Stomach (tissue), 8 donors: ENCODE measurements at regions not wholly inside any gene's neighbourhood (a gene's known extent, or its start where the extent isn't known, plus 50 kb on each side); places are given as distances from the start of the nearest gene placed in this dataset.

Source experiments
- DNase-seq, 2 donors: peaks; one replicate each; pipeline versions ENCODE4 v3.0.0 to v3.0.0-alpha.2; 2013 to 2019
- H3K27ac ChIP-seq, 5 donors: fragments of 200-600 bp in 4 of 5; sonication (generic) in 4 of 5; one replicate each; pipeline ENCODE4 v1.5.1; 2013 to 2019; ENCODE audit warnings: mild to moderate bottlenecking in 1 of 5, moderate library complexity in 1 of 5
- H3K27me3 ChIP-seq, 3 donors: fragments of 200-600 bp; sonication (generic); one replicate each; pipeline ENCODE4 v1.5.1; 2017 to 2019; ENCODE audit warnings: mixed run types in 1 of 3
- H3K36me3 ChIP-seq, 4 donors: fragments of 200-600 bp; sonication (generic); 1 replicate in 3 of 4; 2 replicates in 1 of 4; pipeline ENCODE4 v1.5.1; 2016 to 2019
- H3K4me1 ChIP-seq, 4 donors: fragments of 200-600 bp; sonication (generic); one replicate each; pipeline ENCODE4 v1.5.1; 2016 to 2019
- H3K4me3 ChIP-seq, 4 donors: fragments of 200-600 bp; sonication (generic) in 3 of 4; one replicate each; pipeline ENCODE4 v1.5.1; 2016 to 2019; ENCODE audit warnings: mild to moderate bottlenecking in 1 of 4
- H3K9me3 ChIP-seq, 4 donors: fragments of 200-600 bp; sonication (generic); one replicate each; pipeline ENCODE4 v1.5.1; 2016 to 2019
- CTCF ChIP-seq, 7 experiments: fragments of 450-650 bp in 4 of 7; fragments of 200-600 bp in 3 of 7; sonication (generic) in 3 of 7; IDR thresholded peaks; one replicate each; pipeline ENCODE4 v1.5.1; 2016 to 2019; ENCODE audit warnings: antibody characterized with exemption in 7 of 7, control low read depth in 2 of 7, mild to moderate bottlenecking in 1 of 7
- EP300 ChIP-seq: sonication (generic); formaldehyde crosslinking; IDR thresholded peaks from one replicate; pipeline ENCODE4 v1.6.1; 2017; ENCODE audit warnings: antibody characterized with exemption
- POLR2A ChIP-seq, 4 donors: fragments of 450-650 bp; IDR thresholded peaks; one replicate each; pipeline ENCODE4 v1.6.1; 2016; ENCODE audit warnings: antibody characterized with exemption in 4 of 4, control low read depth in 2 of 4, mild to moderate bottlenecking in 1 of 4, moderate library complexity in 1 of 4
- POLR2AphosphoS5 ChIP-seq, 3 donors: sonication (generic); formaldehyde crosslinking; IDR thresholded peaks; one replicate each; pipeline ENCODE4 v1.6.1; 2016; ENCODE audit warnings: antibody characterized with exemption in 3 of 3
- WGBS, 5 donors: extraction: QIAGEN DNeasy Blood & Tissue Kit in 3 of 5; methylation state at CpG; one replicate each; pipeline versions ENCODE4 v1.1.5 to v1.1.7; 2013 to 2018; 5-methylcytosine and 5-hydroxymethylcytosine counted together
- intact Hi-C: fragments of 100-400 bp; cut with DNase I; formaldehyde crosslinking; loops from one replicate; pipeline ENCODE4 v1.15.1; 2023; ENCODE audit warnings: low total_unique reads
- donor health status: healthy with polysubstance abuse.
- donor health status: Bipolar disorder and iron deficiency.
- donor health status: healthy.

- Histone ChIP-seq H3K27ac (no peak overlapping the region), H3K4me1 (no peaks in the 10 kb centered on the region), H3K4me3 (no peak overlapping the region), H3K36me3 (no peaks in the 10 kb centered on the region), H3K27me3 (no peaks in the 10 kb centered on the region), H3K9me3 (no peaks in the 10 kb centered on the region)
- WGBS, 5 donors = 79 to 94% (median 88%) methylated on average over 7 of the region's 7 CpGs
- intact Hi-C loops = no loop called here
- no peak for DNase-seq
- TF ChIP-seq CTCF (IDR thresholded peaks at IDR 0.05) = no peak
Measured at GRCh38 chr14:84234281-84234680, 1295.7 kb upstream of the FLRT2 start.

- Histone ChIP-seq H3K4me1 (no peaks in the 10 kb centered on the region), H3K4me3 (no peak overlapping the region), H3K36me3 (no peaks in the 10 kb centered on the region), H3K27me3 (no peaks in the 10 kb centered on the region), H3K9me3 (no peaks in the 10 kb centered on the region), H3K27ac (no peak overlapping the region)
- intact Hi-C loops = no loop called here
- WGBS, 5 donors = 72 to 82% (median 77%) methylated on average over 3 of the region's 3 CpGs
- TF ChIP-seq POLR2A (IDR thresholded peaks at IDR 0.05) (no peak), CTCF (IDR thresholded peaks at IDR 0.05) (no peak), EP300 (no peak), POLR2AphosphoS5 (IDR thresholded peaks at IDR 0.05) (no peak)
- DNase-seq = no peak
Measured at GRCh38 chr14:84236290-84236689, 1293.7 kb upstream of the FLRT2 start.

GRCh38 chr14:84237881-84238280, 1292.1 kb upstream of the FLRT2 start:
- intact Hi-C loops = no loop called here
- Histone ChIP-seq H3K27me3 (no peaks in the 10 kb centered on the region), H3K27ac (no peak overlapping the region), H3K9me3 (peaks cover 0 to 5% (median 0%) of the 10 kb centered on the region in 4 donors), H3K36me3 (no peaks in the 10 kb centered on the region), H3K4me1 (no peaks in the 10 kb centered on the region), H3K4me3 (no peak overlapping the region)
- WGBS, 5 donors = 70 to 88% (median 80%) methylated on average over 2 of the region's 2 CpGs
- no peak for DNase-seq
- no peak for TF ChIP-seq EP300
- no peak for TF ChIP-seq CTCF (IDR thresholded peaks at IDR 0.05)
- no peak for TF ChIP-seq POLR2A (IDR thresholded peaks at IDR 0.05)
- no peak for TF ChIP-seq POLR2AphosphoS5 (IDR thresholded peaks at IDR 0.05)

GRCh38 chr14:84247693-84248092, 1282.3 kb upstream of the FLRT2 start:
- no peak for DNase-seq
- WGBS, 5 donors = 94 to 98% (median 95%) methylated on average over 1 of the region's 1 CpG
- H3K4me1 ChIP-seq = peaks cover 0 to 17% (median 5%) of the 10 kb centered on the region in 4 donors
- H3K27me3 ChIP-seq = no peaks in the 10 kb centered on the region
- H3K27ac ChIP-seq = no peak overlapping the region
- peaks cover 0 to 11% (median 3%) of the 10 kb centered on the region in 4 donors for H3K9me3 ChIP-seq
- no peaks in the 10 kb centered on the region for H3K36me3 ChIP-seq
- TF ChIP-seq CTCF (IDR thresholded peaks at IDR 0.05) = no peak
- TF ChIP-seq EP300 = no peak
- no peak for TF ChIP-seq POLR2AphosphoS5 (IDR thresholded peaks at IDR 0.05)
- no peak for TF ChIP-seq POLR2A (IDR thresholded peaks at IDR 0.05)
- intact Hi-C loops = no loop called here
- no peak overlapping the region for H3K4me3 ChIP-seq
